ENCODE measurements at regions not wholly inside any gene's neighbourhood (a gene's known extent, or its start where the extent isn't known, plus 50 kb on each side); places are given as distances from the start of the nearest gene placed in this dataset.

GRCh38 chr7:132646052-132646451 is 69.8 kb upstream of the PLXNA4 start:
- no peak overlapping the region for H3K4me2 ChIP-seq (ENCODE audit: low read depth, low read length, poor library complexity, severe bottlenecking)
- no peaks in the 10 kb centered on the region for H3K79me2 ChIP-seq (ENCODE audit: low read length)
- no peaks in the 10 kb centered on the region for H3K9me3 ChIP-seq (ENCODE audit: low read length)
- no peak overlapping the region for H3K27ac ChIP-seq (ENCODE audit: low read length)
- no peak overlapping the region for H3K9ac ChIP-seq (ENCODE audit: low read length)
- H3K9me2 ChIP-seq (replicated peaks; ENCODE audit: insufficient read depth, low read length): no peaks in the 10 kb centered on the region
- no peaks in the 10 kb centered on the region for H3K4me1 ChIP-seq (ENCODE audit: low read length)
- H3K27me3 ChIP-seq (ENCODE audit: low read length): 0 out of 2 replicates have a peak, but pooled peaks cover 3% of the 10 kb centered on the region
- H4K20me1 ChIP-seq (ENCODE audit: insufficient read depth, low read depth, low read length): no peaks in the 10 kb centered on the region
- no peak overlapping the region for H3K4me3 ChIP-seq (ENCODE audit: low read length)
- no peak for DNase-seq
- no peaks in the 10 kb centered on the region for H3K36me3 ChIP-seq (ENCODE audit: insufficient read depth, low read length)
- no peak overlapping the region for H2AFZ ChIP-seq (ENCODE audit: low read length)

DNA sequence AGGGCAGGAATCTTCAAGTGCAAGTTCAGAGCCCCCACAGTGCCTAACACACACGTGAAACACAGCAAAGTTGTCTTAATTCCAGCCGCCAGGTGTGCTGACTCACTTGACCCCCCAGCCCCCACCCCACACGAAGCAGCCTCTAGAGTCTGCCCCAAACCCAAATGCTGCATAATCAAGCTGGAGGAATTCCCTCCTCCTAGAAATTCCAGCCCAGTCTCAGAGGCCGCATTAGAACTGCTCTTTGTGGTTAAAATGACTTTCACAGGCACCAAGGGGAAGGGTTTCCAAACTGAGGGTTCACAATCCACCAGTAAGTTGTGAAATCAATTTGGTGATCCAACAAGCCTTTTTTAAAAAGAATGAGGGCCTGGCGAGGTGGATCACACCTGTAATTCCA is 67.0 kb upstream of the PLXNA4 start:
- no peak overlapping the region for H3K4me3 ChIP-seq (ENCODE audit: low read length)
- H3K36me3 ChIP-seq (ENCODE audit: insufficient read depth, low read length): no peaks in the 10 kb centered on the region
- H3K4me1 ChIP-seq (ENCODE audit: low read length): no peaks in the 10 kb centered on the region
- no peaks in the 10 kb centered on the region for H3K9me3 ChIP-seq (ENCODE audit: low read length)
- H3K9ac ChIP-seq (ENCODE audit: low read length): no peak overlapping the region
- no peaks in the 10 kb centered on the region for H4K20me1 ChIP-seq (ENCODE audit: insufficient read depth, low read depth, low read length)
- H2AFZ ChIP-seq (ENCODE audit: low read length): no peak overlapping the region
- no peak overlapping the region for H3K27ac ChIP-seq (ENCODE audit: low read length)
- 0 out of 2 replicates have a peak, but pooled peaks cover 3% of the 10 kb centered on the region for H3K27me3 ChIP-seq (ENCODE audit: low read length)
- no peaks in the 10 kb centered on the region for H3K9me2 ChIP-seq (replicated peaks; ENCODE audit: insufficient read depth, low read length)
- DNase-seq: no peak
- H3K79me2 ChIP-seq (ENCODE audit: low read length): no peaks in the 10 kb centered on the region
- no peak overlapping the region for H3K4me2 ChIP-seq (ENCODE audit: low read depth, low read length, poor library complexity, severe bottlenecking)

GRCh38 chr7:132641238-132641637 is 65.0 kb upstream of the PLXNA4 start:
- Histone ChIP-seq H3K9me3 (ENCODE audit: low read length) (no peaks in the 10 kb centered on the region), H2AFZ (ENCODE audit: low read length) (no peak overlapping the region), H3K4me2 (ENCODE audit: low read depth, low read length, poor library complexity, severe bottlenecking) (no peak overlapping the region), H4K20me1 (ENCODE audit: insufficient read depth, low read depth, low read length) (no peaks in the 10 kb centered on the region), H3K4me3 (ENCODE audit: low read length) (no peak overlapping the region), H3K9ac (ENCODE audit: low read length) (no peak overlapping the region), H3K27ac (ENCODE audit: low read length) (no peak overlapping the region), H3K79me2 (ENCODE audit: low read length) (no peaks in the 10 kb centered on the region), H3K36me3 (ENCODE audit: insufficient read depth, low read length) (no peaks in the 10 kb centered on the region), H3K27me3 (ENCODE audit: low read length) (0 out of 2 replicates have a peak, but pooled peaks cover 3% of the 10 kb centered on the region), H3K4me1 (ENCODE audit: low read length) (no peaks in the 10 kb centered on the region), H3K9me2 (replicated peaks; ENCODE audit: insufficient read depth, low read length) (no peaks in the 10 kb centered on the region)
- no peak for DNase-seq

DNA sequence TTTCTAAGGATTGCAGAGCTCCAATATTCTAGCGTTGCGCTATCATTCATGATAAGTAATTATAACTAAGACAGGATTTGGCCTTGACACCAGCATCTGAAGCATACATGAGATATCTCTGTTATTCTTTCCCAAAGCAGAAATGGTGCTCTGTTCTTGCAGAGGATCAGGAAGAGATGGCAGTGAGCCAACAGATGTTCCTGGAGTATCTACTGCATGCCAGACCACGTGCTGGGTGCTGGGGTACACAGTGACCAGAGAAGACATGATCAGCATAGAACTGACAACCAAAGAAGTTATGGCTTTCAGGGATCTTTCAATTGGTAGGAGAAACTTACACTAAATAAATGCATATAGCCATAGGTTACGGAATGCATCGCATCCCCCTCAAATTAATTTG is 63.7 kb upstream of the PLXNA4 start:
- Histone ChIP-seq H3K79me2 (ENCODE audit: low read length) (no peaks in the 10 kb centered on the region), H3K27me3 (ENCODE audit: low read length) (0 out of 2 replicates have a peak, but pooled peaks cover 3% of the 10 kb centered on the region), H3K4me3 (ENCODE audit: low read length) (no peak overlapping the region), H3K4me2 (ENCODE audit: low read depth, low read length, poor library complexity, severe bottlenecking) (no peak overlapping the region), H3K36me3 (ENCODE audit: insufficient read depth, low read length) (no peaks in the 10 kb centered on the region), H4K20me1 (ENCODE audit: insufficient read depth, low read depth, low read length) (no peaks in the 10 kb centered on the region), H3K9me3 (ENCODE audit: low read length) (no peaks in the 10 kb centered on the region), H3K9ac (ENCODE audit: low read length) (no peak overlapping the region), H3K27ac (ENCODE audit: low read length) (no peak overlapping the region), H3K9me2 (replicated peaks; ENCODE audit: insufficient read depth, low read length) (no peaks in the 10 kb centered on the region), H3K4me1 (ENCODE audit: low read length) (no peaks in the 10 kb centered on the region), H2AFZ (ENCODE audit: low read length) (no peak overlapping the region)
- DNase-seq: no peak

- Histone ChIP-seq H3K4me2 (ENCODE audit: low read depth, low read length, poor library complexity, severe bottlenecking) (no peak overlapping the region), H3K9me2 (replicated peaks; ENCODE audit: insufficient read depth, low read length) (no peaks in the 10 kb centered on the region), H3K4me1 (ENCODE audit: low read length) (no peaks in the 10 kb centered on the region), H3K27me3 (ENCODE audit: low read length) (no peaks in the 10 kb centered on the region), H3K27ac (ENCODE audit: low read length) (no peak overlapping the region), H3K79me2 (ENCODE audit: low read length) (no peaks in the 10 kb centered on the region), H3K9ac (ENCODE audit: low read length) (no peak overlapping the region), H3K36me3 (ENCODE audit: insufficient read depth, low read length) (no peaks in the 10 kb centered on the region), H2AFZ (ENCODE audit: low read length) (no peak overlapping the region), H3K4me3 (ENCODE audit: low read length) (no peak overlapping the region), H3K9me3 (ENCODE audit: low read length) (no peaks in the 10 kb centered on the region), H4K20me1 (ENCODE audit: insufficient read depth, low read depth, low read length) (no peaks in the 10 kb centered on the region)
- DNase-seq: no peak
Measured at GRCh38 chr7:132638000-132638399, 61.7 kb upstream of the PLXNA4 start.

GRCh38 chr7:132636581-132636980 is 60.3 kb upstream of the PLXNA4 start:
- Histone ChIP-seq H3K4me3 (ENCODE audit: low read length) (no peak overlapping the region), H3K9me3 (ENCODE audit: low read length) (no peaks in the 10 kb centered on the region), H2AFZ (ENCODE audit: low read length) (no peak overlapping the region), H3K4me1 (ENCODE audit: low read length) (no peaks in the 10 kb centered on the region), H3K79me2 (ENCODE audit: low read length) (no peaks in the 10 kb centered on the region), H3K27ac (ENCODE audit: low read length) (no peak overlapping the region), H3K4me2 (ENCODE audit: low read depth, low read length, poor library complexity, severe bottlenecking) (no peak overlapping the region), H4K20me1 (ENCODE audit: insufficient read depth, low read depth, low read length) (no peaks in the 10 kb centered on the region), H3K36me3 (ENCODE audit: insufficient read depth, low read length) (no peaks in the 10 kb centered on the region), H3K9me2 (replicated peaks; ENCODE audit: insufficient read depth, low read length) (no peaks in the 10 kb centered on the region), H3K27me3 (ENCODE audit: low read length) (no peaks in the 10 kb centered on the region), H3K9ac (ENCODE audit: low read length) (no peak overlapping the region)
- DNase-seq: no peak

GRCh38 chr7:132635127-132635526 is 58.9 kb upstream of the PLXNA4 start:
- Histone ChIP-seq H3K9ac (ENCODE audit: low read length) (no peak overlapping the region), H3K9me3 (ENCODE audit: low read length) (no peaks in the 10 kb centered on the region), H3K4me2 (ENCODE audit: low read depth, low read length, poor library complexity, severe bottlenecking) (no peak overlapping the region), H2AFZ (ENCODE audit: low read length) (no peak overlapping the region), H3K27me3 (ENCODE audit: low read length) (no peaks in the 10 kb centered on the region), H3K4me3 (ENCODE audit: low read length) (no peak overlapping the region), H3K9me2 (replicated peaks; ENCODE audit: insufficient read depth, low read length) (no peaks in the 10 kb centered on the region), H3K4me1 (ENCODE audit: low read length) (no peaks in the 10 kb centered on the region), H3K36me3 (ENCODE audit: insufficient read depth, low read length) (no peaks in the 10 kb centered on the region), H3K27ac (ENCODE audit: low read length) (no peak overlapping the region), H3K79me2 (ENCODE audit: low read length) (no peaks in the 10 kb centered on the region), H4K20me1 (ENCODE audit: insufficient read depth, low read depth, low read length) (no peaks in the 10 kb centered on the region)
- no peak for DNase-seq

DNA sequence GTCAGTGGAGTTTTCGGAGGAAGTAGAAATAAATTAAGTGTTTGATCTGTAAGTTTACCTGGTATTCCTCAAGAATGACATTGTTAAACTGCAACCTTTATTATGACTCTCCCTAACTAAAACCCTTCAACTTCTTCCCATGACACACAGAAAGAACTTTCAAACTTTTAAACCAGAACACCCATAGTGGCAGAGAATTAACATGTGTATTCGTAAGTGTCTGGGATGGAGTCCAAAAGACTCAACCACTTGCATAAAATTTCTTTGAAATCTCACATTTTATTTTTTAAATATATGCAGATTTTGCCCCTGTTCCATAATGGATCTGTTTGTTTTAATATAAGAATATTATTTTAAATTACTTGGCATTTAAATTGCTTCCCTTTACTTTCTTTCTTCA is 54.6 kb upstream of the PLXNA4 start:
- Histone ChIP-seq H3K79me2 (ENCODE audit: low read length) (no peaks in the 10 kb centered on the region), H3K9me2 (replicated peaks; ENCODE audit: insufficient read depth, low read length) (no peaks in the 10 kb centered on the region), H4K20me1 (ENCODE audit: insufficient read depth, low read depth, low read length) (no peaks in the 10 kb centered on the region), H3K4me1 (ENCODE audit: low read length) (no peaks in the 10 kb centered on the region), H3K9ac (ENCODE audit: low read length) (no peak overlapping the region), H3K27me3 (ENCODE audit: low read length) (no peaks in the 10 kb centered on the region), H3K9me3 (ENCODE audit: low read length) (no peaks in the 10 kb centered on the region), H3K4me2 (ENCODE audit: low read depth, low read length, poor library complexity, severe bottlenecking) (no peak overlapping the region), H3K4me3 (ENCODE audit: low read length) (no peak overlapping the region), H2AFZ (ENCODE audit: low read length) (no peak overlapping the region), H3K27ac (ENCODE audit: low read length) (no peak overlapping the region), H3K36me3 (ENCODE audit: insufficient read depth, low read length) (no peaks in the 10 kb centered on the region)
- DNase-seq: no peak
